ENCODE measurements at regions not wholly inside any gene's neighbourhood (a gene's known extent, or its start where the extent isn't known, plus 50 kb on each side); places are given as distances from the start of the nearest gene placed in this dataset.
"Not testable (repeated sequence)": the region's sequence is repeated elsewhere in the genome, so short reads cannot be mapped to it uniquely, and the experiment has no call there.

DNA sequence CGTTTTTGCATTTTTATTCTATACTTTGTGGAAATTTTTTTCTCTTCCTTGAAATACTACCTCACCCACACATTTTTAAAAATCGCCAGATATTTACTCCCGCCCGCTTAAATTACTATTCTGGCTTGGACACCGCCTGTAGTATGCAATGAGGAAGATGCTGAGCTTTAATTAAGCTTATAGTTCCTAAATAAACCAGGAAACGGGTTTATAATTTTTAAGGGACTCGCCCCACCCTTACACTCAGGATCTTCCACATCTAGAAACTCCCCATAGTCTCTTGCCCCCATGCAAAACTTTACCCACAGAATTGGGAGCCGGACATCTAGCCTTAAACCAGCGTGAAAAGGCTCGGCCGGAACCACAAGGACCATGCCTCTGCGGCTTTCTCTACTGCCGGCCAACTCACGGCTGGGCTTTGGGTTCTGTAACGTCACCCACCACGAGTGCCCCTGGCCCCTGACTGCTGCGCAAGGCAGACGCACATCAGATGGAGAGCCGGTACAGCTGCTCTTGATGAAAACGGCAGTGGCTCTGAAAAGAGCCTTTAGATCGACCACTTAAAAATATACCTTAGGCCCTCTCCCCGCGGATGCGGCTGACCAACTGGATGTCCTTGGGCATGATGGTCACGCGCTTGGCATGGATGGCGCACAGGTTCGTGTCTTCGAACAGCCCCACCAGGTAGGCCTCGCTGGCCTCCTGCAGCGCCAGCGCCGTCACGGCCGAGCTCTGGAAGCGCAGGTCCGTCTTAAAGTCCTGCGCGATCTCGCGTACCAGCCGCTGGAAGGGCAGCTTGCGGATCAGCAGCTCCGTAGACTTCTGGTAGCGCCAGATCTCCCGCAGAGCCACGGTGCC lies 66.3 kb downstream of the FAM72B start:
- not testable (repeated sequence) for DNase-seq

All from stimulated activated CD4-positive, alpha-beta T cell treated with anti-CD3 and anti-CD28 coated beads, Interleukin-15, amount 100 ng/mL, for 24 hours (primary cell).